AG09319 (cell line): ENCODE measurements at regions not wholly inside any gene's neighbourhood (a gene's known extent, or its start where the extent isn't known, plus 50 kb on each side); places are given as distances from the start of the nearest gene placed in this dataset.
A peak's percentile ranks its signal among the peaks of the same experiment; 100 is the strongest.

Experiments
- DNase-seq: peaks from one replicate; pipeline ENCODE4 v3.0.0-alpha.2; 2010; ENCODE audit warnings: low read depth; ENCODE audit errors: extremely low read depth
- CTCF ChIP-seq: IDR thresholded peaks from 2 replicates; pipeline ENCODE4 v1.5.1; 2011; ENCODE audit warnings: low read depth, mild to moderate bottlenecking, inconsistent platforms, low read length, moderate library complexity

- DNase-seq, result no peak
- no peak for TF ChIP-seq CTCF
Observed at GRCh38 chr1:185418472-185418871, 101.4 kb upstream of the IVNS1ABP start.

- TF ChIP-seq CTCF, result no peak
- no peak for DNase-seq
Observed at GRCh38 chr1:185412385-185413087, 95.5 kb upstream of the IVNS1ABP start.

GRCh38 chr1:185409763-185410528 is 92.9 kb upstream of the IVNS1ABP start:
- peak; percentile 52 for DNase-seq
- no peak for TF ChIP-seq CTCF

- DNase-seq, result no peak
- TF ChIP-seq CTCF, result no peak
Observed at GRCh38 chr1:185409345-185409744, 92.3 kb upstream of the IVNS1ABP start.

GRCh38 chr1:185408700-185409270 is 91.7 kb upstream of the IVNS1ABP start:
- TF ChIP-seq CTCF, result no peak
- DNase-seq, result no peak

- no peak for DNase-seq
- TF ChIP-seq CTCF, result no peak
Observed at GRCh38 chr1:185406691-185407009, 89.6 kb upstream of the IVNS1ABP start.
